Ishikawa (cell line): ENCODE measurements at regions not wholly inside any gene's neighbourhood (a gene's known extent, or its start where the extent isn't known, plus 50 kb on each side); places are given as distances from the start of the nearest gene placed in this dataset.

Experiments
- EGR1 ChIP-seq: IDR thresholded peaks from 2 replicates; pipeline ENCODE4 v1.6.1; 2012
- TF ChIP-seq, protein P1 (sequence below): IDR thresholded peaks from 2 replicates; pipeline ENCODE4 v1.6.1; 2012; ENCODE audit warnings: low read depth, mild to moderate bottlenecking

DNA sequence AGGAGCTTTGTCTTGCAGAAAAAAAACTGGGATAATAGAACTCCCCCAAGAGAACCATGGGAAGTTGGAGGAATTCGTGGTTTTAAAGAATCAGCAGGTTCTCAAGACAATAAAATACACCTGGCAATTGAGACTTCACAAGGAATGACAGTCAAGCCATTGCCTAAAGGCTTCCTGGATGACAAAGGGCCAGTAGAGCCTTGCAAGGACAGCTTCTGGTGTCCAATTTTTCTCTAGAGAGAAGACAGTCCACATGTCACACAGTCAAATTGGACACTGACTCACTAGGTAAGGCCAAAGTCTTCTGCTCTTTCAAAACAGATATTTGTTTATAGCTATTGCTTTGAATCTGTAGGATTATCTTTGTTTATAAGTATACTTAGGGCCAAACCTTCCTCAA, 80.3 kb upstream of the BMP5 start:
- TF ChIP-seq, protein P1, sequence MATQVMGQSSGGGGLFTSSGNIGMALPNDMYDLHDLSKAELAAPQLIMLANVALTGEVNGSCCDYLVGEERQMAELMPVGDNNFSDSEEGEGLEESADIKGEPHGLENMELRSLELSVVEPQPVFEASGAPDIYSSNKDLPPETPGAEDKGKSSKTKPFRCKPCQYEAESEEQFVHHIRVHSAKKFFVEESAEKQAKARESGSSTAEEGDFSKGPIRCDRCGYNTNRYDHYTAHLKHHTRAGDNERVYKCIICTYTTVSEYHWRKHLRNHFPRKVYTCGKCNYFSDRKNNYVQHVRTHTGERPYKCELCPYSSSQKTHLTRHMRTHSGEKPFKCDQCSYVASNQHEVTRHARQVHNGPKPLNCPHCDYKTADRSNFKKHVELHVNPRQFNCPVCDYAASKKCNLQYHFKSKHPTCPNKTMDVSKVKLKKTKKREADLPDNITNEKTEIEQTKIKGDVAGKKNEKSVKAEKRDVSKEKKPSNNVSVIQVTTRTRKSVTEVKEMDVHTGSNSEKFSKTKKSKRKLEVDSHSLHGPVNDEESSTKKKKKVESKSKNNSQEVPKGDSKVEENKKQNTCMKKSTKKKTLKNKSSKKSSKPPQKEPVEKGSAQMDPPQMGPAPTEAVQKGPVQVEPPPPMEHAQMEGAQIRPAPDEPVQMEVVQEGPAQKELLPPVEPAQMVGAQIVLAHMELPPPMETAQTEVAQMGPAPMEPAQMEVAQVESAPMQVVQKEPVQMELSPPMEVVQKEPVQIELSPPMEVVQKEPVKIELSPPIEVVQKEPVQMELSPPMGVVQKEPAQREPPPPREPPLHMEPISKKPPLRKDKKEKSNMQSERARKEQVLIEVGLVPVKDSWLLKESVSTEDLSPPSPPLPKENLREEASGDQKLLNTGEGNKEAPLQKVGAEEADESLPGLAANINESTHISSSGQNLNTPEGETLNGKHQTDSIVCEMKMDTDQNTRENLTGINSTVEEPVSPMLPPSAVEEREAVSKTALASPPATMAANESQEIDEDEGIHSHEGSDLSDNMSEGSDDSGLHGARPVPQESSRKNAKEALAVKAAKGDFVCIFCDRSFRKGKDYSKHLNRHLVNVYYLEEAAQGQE = no peak
- TF ChIP-seq EGR1 = no peak
